ENCODE measurements at regions not wholly inside any gene's neighbourhood (a gene's known extent, or its start where the extent isn't known, plus 50 kb on each side); places are given as distances from the start of the nearest gene placed in this dataset.

DNA sequence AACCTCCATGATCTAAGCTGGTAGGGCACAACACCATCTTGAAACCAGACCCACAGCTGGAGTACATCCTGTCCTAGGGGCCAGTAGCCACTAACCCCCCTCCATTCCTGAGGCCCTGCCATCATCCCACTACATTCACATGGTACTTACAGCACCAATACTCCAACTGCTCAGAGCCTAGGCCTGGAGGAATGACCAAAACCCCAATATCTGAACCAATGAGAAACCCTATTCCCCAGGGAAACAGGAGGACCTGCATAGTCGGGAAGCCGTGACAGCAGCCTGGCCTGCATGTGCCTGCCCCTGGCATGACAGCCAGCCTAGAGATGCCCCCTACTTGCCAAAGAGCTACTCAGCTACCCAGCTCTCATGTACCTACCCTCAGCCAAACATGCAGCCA is 65.4 kb upstream of the DMRT1 start:
- no peak for DNase-seq

DNA sequence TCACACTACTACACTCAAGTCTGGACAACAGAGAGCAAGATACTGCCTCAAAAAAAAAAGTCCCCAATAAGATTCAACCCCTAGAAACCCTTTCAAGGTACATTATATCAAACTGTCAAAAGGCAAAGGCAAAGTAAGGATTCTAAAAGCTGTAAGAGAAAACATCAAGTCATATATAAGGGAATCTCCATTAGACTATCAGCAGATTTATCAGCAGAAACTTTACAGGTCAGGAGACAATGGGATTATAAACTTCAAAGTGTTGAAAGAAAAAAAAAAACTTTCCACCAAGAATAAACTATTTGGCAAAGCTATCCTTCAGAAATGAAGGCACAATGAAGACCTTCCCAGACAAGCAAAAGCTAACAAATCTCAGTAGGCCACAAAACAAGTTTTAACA is 63.5 kb upstream of the DMRT1 start:
- no peak for DNase-seq

DNA sequence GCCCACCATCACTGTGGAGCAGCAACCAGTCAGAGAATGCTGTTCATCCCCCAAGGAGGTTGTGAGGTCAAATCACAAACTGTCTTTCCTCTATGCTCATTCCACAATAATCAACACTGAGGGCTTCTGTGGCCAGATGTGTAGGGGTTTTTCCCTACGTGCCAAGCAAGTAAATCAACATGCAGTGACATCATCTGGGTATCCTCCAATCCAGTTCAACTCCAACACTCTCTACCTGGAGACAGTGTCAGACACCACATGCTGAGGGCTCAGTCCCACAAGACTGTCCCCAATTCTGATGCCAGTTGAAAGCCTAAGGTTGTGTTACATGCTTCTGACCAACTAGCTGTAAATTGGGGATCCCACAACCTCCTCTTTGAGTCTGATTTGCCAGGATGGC is 57.3 kb upstream of the DMRT1 start:
- DNase-seq = no peak

DNA sequence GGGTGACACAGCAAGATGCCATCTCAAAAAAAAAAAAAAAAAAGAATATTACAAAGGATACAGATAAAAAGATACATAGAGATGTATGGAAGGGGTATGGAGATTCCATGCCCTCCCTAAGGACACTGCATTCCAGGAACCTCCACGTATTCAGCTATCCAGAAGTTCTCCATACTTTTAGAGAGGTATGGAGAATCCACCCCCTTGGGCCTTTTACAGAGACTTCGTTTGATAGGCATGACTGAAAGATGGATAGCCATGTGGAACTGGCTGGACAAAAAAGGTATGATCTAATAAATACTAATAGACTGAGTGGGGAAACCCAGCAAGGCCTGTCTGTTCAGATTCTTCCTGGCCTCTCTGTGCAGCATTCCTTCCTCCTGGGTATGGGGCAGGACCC is 56.6 kb upstream of the DMRT1 start:
- DNase-seq = no peak

DNA sequence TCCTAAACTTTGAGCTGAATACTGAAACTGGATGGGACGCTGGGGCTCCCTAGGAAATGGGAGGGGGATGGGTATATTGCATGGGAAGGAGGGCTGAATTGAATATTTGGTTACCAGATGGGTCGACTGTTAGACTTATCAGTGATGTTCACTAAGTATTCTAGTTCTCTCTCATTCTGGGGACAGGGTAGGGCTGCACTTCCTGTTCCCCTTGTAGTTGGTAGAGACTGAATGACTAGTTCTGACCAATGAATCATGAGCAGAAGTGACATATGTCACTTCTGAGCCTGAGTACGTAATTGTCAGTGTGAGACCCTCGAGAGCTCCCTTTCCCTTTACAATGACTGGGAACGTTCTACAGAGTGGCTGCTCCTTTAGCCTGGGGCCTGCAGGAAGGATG is 55.5 kb upstream of the DMRT1 start:
- DNase-seq = no peak

DNA sequence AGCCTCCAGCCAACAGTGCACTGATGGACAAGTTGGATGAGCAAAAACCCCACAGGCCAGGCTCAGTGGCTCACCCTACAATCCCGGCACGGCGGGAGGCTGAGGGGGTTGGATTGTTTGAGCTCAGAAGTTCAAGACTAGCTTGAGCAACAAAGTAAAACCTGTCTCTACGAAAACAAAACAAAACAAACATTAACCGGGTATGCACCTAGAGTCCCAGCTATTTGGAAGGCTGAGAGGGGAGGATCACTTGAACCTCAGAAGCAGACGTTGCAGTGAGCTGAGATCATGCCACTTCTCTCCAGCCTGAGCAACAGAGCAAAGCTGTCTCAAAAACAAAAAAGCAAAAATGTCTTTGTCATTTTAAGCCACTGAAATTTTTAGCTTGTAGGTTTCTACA is 55.1 kb upstream of the DMRT1 start:
- no peak for DNase-seq

DNA sequence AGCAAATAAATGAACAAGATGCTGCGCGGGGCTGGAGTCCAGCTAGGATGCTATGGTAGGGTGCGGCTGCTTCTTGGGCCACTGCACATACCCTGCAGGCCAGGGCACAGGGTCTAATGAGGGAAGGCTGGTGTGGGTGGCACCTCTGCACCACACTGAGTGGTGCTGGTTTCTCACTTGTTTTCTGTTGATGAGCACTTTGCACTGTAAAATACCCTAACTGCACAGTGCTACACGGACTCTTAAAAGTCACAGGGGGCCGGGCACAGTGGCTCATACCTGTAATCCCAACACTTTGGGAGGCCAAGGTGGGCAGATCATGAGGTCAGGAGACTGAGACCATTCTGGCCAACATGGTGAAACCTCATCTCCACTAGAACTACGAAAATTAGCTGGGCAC is 52.7 kb upstream of the DMRT1 start:
- DNase-seq = no peak
